ENCODE measurements at regions not wholly inside any gene's neighbourhood (a gene's known extent, or its start where the extent isn't known, plus 50 kb on each side); places are given as distances from the start of the nearest gene placed in this dataset.
"Not testable (repeated sequence)": the region's sequence is repeated elsewhere in the genome, so short reads cannot be mapped to it uniquely, and the experiment has no call there.

GRCh38 chr5:32534041-32534440 lies 51.3 kb upstream of the SUB1 start:
- DNase-seq, result no peak

DNA sequence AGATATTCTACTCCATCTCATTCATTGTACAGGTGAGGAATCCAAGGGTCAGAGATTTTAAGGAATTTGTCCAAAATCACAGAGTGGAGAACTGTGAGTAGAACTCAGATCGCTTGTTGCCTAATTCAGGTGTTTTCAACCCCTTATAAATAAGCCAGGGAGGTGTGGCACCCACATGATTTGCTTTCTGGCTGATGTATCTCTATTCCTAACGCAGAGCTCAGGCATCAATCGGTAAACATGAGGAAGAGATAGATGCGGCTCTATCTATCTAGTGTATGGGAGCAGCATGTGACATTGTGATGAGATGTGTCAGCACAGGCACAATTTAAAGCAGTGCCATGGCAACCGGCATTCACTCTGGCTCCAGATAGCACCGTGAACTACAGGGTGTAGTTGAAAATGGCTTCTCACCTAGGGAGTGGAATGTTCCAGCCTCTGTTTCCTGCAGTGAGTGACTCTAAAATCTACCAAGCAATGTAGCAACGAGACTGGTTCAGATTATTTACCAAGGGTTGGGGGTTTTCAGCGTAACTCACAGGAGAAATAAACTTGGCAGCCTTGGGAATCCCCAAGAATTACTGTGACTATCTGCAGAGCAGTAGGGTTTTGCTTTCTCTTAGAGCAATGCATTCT lies 53.4 kb upstream of the SUB1 start:
- DNase-seq, result peak; percentile 13

DNA sequence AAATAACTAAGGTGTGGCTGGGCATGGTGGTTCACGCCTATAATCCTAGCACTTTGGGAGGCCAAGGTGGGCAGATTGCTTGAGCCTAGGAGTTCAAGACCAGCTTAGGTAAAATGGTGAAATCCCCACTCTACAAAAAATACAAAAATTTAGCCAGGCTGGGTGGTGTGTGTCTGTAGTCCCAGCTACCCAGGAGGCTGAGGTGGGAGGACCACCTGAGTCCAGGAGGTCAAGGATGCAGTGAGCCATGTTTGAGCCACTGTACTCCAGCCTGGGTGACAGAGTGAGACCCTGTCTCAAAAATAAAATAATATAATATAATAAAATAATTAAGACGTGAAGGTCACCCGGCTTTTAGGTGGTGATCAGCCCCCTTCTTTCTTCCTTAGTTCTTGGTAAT lies 58.0 kb upstream of the SUB1 start:
- not testable (repeated sequence) for DNase-seq

GRCh38 chr5:32526810-32527209 lies 58.5 kb upstream of the SUB1 start:
- DNase-seq, result no peak

GRCh38 chr5:32523625-32524024 lies 61.7 kb upstream of the SUB1 start:
- no peak for DNase-seq

DNA sequence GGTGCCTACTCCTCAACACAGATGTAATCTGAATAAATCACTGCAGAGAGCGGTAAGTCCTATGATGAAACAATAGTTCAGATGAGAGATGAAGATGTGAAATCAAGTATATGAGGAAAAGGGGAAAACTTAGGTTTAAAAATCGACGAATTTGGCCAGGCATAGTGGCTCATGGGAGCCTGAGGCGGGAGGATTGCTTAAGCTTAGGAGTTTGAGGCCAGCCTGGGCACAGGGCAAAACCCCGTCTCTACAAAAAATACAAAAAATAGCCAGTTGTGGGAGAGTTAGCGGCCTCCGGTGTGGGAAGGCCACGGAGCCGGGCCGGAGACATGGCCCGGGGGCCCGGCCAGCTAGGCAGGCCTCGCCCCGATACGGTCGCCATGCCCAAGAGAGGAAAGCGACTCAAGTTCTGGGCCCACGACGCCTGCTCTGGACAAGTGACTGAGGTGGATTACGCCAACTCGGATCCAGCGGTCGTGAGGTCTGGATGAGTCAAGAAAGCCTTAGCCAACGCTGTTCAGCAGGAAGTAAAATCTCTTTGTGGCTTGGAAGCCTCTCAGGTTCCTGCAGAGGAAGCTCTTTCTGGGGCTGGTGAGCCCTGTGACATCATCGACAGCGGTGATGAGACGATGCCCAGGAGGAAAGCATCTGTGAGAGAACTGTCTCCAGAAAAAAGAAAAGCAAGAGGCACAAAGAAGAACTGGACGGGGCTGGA lies 62.8 kb upstream of the SUB1 start:
- DNase-seq, result no peak

DNA sequence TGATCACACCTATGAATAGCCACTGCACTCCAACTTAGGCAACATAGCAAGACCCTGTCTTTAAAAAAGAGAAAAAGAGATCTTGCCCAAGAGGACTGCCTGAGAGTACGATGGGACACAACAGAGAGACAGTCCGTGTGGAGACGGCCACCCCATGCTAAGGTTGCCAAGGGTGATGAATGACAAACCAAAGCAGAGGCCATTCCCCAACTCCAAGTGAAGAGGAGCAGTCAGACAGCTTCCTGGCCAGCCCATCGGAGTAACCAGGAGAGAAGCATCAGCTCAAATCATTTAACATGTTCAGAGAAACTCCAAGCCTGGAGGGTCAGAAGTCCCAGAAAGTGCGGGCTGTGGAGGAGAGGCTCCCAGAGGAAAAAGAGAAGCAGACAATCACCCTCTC lies 63.9 kb upstream of the SUB1 start:
- DNase-seq, result no peak

GRCh38 chr5:32520972-32521371 lies 64.4 kb upstream of the SUB1 start:
- DNase-seq, result no peak

DNA sequence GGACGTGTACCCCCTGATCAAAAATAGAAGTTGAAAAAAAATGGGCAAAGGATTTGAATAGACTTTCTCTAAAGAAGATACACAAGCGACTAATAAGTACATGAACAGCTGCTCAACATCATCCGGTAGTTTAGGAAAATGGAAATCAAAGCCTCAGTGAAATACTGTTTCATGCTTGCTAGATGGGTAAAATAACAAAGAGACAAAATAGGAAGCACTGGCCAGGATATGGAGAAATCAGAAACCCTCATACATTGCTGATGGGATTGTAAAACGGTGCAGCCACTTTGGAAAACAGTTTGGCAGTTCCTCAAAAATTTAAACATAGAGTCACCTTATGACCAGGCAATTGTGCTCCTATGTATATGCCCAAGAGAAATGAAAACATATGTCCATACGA lies 65.0 kb upstream of the SUB1 start:
- DNase-seq, result no peak

DNA sequence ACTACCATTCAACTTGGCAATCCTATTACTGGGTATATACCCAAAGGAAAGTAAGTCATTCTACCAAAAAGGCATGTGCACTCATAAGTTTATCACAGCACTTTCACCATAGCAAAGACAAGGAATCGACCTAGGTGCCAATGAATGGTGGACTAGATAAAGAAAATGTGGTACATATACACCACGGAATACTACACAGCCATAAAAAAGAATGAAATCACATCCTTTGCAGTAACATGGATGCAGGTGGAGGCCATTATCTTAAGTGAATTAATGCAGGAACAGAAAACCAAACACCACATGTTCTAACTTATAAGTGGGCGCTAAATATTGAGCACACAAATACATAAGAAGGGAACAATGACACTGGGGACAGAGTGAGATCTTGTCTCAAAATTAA lies 65.8 kb upstream of the SUB1 start:
- DNase-seq, result no peak

DNA sequence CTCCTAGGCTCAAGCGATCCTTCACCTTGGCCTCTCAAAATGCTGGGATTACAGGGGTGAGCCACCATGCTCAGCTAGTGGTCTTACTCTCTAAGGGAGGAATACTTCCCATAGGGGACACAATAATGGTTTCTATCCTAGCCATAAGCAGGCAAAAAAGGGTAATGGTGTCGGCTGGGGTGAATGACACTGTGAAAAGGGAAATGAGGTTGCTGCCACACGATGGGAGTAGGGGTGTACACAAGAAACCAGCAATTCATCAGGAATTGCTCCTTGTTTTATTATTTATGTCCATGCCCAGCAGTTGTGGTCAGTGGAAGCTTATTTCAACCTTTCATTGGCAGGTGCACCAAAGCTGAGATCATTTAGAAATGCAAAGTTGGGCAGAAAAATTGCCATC lies 70.3 kb upstream of the ZFR start:
- DNase-seq, result no peak

DNA sequence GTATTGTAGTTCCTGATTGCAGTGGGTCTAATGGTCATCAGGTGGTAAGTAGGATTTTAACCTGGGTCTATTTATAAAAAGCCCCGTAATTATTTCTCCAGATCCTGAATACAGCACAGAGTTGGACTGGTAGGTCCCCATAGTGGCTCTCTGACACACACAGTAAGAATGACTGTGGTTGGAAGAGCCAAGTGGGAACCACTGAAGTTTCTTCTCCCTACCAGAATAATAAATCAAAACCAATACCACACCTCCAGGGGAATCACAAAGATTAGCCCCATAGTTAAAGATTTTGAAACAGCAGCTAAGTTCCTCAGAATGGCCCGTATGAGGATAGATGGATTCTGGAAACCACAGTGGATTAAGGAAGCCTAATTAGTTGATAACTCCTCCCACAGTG lies 68.4 kb upstream of the ZFR start:
- no peak for DNase-seq

- DNase-seq, result no peak
These were observed 67.3 kb upstream of the ZFR start for GRCh38 chr5:32511776-32512374.

DNA sequence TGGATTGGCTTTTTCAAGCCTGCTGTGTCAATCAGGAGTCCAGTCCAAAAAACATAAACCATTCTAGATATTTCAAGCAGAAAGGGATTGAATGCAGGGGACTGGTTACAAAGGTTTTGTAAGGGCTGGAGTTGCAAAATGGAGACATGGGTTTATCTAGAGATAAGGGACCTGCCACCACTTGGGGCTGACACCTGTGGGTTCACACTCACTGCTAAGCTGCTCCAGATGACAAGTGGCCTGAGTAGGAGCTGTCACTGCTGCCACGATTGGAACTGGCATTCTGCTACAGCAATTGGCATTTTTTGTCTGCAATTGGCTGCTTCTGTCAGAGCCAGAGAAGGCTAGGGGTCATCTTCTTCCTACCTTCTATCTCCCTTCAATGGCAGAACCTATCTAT lies 66.3 kb upstream of the ZFR start:
- no peak for DNase-seq

DNA sequence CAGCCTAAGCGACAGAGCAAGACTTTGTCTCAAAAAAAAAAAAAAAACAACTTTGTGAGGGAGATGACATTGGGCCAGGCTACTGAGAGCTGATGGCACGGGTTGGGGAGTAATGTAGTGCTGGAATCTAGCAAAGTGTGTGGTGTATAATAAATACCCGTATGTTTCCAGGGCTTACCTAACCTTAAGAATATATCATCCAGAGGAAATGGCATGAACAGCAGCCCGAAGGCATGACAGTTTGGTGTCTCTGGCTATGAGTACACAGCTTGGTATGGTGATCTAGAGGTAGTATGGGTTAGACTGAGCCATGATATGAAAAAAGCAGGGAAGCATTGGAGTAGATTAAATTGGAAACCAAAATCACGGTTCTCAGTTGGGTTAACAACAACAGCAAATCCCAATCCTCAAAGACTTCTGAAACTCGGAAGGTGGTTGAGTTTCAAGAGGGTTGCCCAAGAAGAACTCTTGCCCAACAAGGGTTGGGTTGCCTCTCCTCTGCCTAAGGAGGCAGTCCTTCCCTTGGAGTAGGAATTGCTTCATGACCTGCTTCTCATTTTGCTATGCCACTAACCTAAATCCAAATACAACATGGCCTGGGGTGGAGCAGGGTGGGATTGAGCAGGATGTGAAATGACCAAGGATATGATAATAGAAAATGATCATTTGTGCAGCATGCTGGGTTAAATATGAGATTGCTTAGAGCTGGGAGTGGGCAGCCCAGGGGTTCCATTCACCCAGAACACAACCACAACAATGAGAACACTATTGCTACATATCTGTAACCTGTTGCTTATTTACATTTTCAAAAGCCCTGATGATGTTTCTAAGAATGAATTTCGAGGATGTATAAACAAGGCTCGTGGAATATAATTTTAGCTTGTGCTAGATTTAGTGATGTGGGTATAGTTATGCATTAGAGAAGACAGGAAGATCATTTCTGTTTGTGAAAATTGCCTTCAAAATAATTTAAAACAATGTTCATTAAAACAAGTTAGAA lies 64.6 kb upstream of the ZFR start:
- no peak for DNase-seq

DNA sequence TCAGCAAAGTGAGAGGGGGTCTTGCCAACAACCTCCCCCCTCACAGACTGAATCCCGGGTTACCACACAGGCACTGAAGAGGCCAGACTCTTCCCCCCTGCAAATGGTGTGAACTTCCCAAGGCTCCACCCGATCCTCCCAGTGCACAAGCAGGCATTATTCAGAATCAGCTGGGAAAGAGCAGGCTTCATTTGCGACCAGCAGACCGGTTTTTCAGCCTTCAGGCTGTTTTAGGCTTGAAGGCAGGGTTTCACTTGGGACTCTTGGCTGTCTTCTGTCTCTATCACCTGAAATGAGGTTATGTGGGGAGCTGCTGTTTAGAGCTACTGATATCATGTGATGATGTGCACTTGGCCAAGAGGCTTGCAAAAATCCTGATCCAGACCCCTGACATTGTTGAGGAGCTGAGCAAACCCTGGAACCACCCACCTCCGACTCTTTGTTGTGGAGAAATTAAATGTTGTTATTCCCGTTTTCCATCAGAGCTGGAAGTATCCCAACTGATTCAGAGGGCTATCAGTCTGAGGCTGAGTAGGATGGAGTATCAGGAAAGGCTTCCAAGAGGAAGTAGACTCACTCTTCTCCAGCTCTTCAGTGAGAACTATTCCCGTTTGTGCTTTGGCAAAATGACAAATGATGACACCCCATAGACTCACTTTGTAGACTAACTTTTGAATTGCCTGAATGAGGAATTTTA lies 63.3 kb upstream of the ZFR start:
- peak; percentile 10 for DNase-seq

- no peak for DNase-seq
These were observed 62.3 kb upstream of the ZFR start for GRCh38 chr5:32506799-32507198.

GRCh38 chr5:32506201-32506661 lies 61.7 kb upstream of the ZFR start:
- peak; percentile 67 for DNase-seq

GRCh38 chr5:32505756-32506155 lies 61.2 kb upstream of the ZFR start:
- no peak for DNase-seq

DNA sequence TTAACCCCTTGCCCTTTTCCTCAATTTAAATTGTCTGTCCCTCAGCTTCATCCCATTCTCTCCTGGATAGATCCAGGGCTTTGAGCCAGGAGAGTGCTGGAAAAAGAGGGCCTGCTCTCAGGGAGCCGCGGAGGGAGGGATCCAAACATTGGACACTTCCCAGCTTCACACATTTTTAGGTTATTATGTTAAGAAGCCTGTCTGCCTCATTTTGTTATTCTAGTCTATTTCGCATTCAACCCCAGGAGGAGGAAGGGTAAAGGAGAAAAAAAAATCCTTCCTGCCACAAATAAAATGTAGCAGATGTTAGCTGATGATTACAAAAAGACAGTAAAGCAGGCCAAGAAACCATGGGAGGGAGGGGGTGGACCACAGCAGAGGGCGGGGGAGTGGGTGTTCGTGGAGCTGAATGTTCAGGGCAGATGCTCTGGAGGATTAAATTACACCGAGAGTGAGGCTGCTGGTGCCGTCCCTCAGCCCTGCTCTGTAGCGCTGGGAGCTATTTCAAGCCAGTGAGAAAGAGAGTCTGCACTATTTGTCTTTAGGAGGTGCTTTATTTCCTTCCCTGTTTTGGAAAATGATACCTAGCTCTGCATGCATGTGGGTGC lies 60.6 kb upstream of the ZFR start:
- DNase-seq, result peak; percentile 66

DNA sequence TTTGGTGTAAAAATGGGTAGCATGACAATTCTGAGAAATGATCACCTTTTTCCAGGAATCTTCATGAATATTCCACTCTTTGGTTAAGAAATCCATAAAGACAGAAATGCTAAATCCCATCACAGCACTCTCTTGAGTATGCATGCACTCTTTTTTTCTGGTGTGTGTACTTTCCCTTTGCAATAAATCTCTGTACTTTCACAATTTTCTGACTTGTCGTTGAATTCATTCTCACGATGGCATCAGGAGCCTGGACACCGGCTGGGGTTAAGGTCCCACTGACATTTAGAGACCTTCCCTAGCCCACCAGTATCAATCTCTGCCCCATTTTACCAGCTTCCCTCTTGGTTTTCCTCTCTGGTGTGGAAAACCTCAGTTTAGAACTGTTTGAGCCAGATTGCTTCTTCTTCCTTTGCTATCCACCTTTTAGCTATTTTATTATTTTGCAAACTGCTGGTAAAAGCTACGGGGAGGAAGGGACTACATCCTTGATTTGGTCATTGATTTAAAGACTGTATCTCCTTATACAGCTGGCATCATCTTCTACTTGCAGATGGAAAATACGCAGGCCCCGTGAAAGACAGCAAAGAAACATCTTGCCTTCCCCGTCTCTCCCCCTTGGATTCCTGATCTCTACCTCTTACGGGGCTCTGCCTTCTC lies 59.9 kb upstream of the ZFR start:
- DNase-seq, result no peak

Measured in dermis blood vessel endothelial cell (primary cell).